ENCODE measurements at regions not wholly inside any gene's neighbourhood (a gene's known extent, or its start where the extent isn't known, plus 50 kb on each side); places are given as distances from the start of the nearest gene placed in this dataset.
"Not testable (repeated sequence)": the region's sequence is repeated elsewhere in the genome, so short reads cannot be mapped to it uniquely, and the experiment has no call there.

- no peak for DNase-seq
These were observed 612.7 kb downstream of the SLITRK6 start for GRCh38 chr13:85186356-85187045.

- DNase-seq: no peak
These were observed 624.9 kb downstream of the SLITRK6 start for GRCh38 chr13:85174291-85174690.

DNA sequence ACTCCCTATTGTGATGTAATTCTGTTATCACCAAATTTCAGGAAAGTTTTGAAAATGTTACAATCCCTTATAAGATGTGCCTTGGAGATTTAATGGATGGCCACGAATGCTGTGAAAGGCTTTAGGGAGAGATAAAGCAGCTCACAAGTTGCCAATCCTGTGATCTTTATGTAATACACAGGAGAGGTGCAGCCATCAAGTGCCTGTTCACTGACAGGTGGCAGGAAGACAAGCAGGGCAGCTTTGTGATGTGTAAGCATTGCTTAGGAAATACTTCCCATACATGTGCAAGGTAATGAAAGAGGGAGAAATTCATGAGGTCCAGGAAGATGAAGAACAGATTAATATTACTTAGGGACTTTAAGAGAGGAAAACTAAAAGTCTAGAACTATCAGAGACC lies 628.8 kb downstream of the SLITRK6 start:
- DNase-seq: no peak

DNA sequence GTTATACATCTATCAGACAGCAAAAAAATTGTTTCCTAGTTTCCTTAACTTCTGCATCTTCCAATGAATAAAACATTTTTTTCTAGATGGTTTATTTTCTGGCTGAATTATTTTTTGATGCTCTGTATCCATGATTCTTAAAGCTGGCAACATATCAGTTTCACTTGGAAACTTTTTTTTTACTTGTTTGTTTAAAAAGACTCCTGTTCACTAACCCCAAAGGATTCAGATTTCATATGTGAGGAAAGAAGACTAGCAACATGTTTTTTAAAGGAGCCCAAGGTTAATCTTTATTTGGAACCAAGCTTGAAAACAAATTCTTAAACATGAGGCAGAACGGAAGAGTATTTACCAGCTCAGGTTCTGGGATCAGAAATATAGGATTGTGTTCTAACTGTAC lies 632.3 kb downstream of the SLITRK6 start:
- DNase-seq: no peak

DNA sequence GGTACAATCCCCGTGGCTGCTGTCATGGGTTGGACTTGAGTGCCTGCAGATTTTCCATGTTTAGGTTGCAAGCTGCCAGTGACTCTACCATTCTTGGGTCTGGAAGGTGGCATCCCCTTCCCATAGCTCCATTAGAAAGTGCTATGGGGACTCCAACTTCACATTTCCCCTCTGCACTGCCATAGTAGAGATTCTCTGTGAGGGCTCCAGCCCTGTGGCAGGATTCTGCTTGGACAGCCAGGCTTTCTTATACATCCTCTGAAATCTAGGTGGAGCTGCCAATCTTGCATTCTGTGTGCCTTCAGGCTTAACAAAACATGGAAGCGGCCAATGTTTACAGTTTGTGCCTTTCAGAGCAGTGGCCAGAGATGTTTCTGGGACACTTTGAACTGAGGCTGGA lies 636.2 kb downstream of the SLITRK6 start:
- no peak for DNase-seq

DNA sequence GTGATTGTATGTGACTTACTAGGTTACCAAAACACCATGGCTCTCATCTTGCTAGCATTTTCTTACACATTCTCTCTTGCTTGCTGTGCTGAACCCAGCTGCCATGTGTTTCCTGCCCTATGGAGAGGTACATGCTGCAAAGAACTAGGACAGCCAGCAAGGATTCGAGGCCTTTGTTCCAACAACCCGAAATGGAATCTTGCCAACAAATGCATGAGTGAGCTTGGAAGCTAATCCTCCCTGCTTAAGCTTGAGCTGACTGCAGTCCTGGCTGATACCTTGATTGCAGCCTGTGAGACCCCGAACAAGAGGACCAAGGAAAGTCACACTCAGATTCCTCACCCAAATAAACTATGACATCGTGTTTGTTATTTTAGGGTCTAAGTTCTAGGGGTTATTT lies 651.2 kb downstream of the SLITRK6 start:
- DNase-seq: no peak

GRCh38 chr13:85142351-85142927 lies 656.8 kb downstream of the SLITRK6 start:
- no peak for DNase-seq

GRCh38 chr13:85141401-85141800 lies 657.8 kb downstream of the SLITRK6 start:
- no peak for DNase-seq

DNA sequence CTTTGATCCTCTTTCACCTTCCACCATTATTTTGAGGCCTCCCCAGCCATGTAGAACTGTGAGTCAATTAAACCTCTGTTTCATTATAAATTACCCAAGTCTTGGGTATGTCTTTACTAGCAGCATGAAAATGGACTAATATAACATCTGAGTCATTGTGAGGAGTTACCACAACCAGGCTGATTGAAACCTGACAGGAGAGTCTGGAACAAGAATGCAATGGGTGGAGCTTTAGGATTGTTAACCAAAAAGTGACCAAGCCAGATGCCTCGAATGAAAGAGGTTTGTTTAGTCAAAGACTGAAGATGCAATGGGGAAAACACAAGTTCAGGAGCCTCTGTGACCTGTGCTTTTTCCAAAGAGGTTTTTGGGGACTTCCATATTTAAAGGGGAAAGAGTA lies 659.0 kb downstream of the SLITRK6 start:
- DNase-seq: no peak

DNA sequence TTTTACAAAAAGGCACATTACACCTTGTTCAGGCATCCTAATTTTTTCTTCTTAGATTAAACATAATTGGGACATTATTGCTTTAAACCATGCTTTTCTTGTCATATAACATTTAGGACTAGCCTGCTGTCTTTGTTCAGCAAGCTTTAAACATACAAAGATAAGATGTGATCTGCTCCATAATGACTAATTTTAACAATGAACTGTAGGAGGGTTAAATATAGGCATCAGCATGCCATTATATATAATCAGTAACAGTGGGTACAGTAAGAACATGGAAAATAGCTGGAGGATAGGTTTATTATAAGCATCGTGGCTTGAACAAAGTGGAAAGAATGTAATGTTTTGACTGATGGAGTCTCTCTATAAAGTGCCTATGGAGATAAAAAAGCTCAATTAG lies 661.7 kb downstream of the SLITRK6 start:
- DNase-seq: no peak

- no peak for DNase-seq
These were observed 666.2 kb downstream of the SLITRK6 start for GRCh38 chr13:85132986-85133385.

GRCh38 chr13:85123501-85123900 lies 675.7 kb downstream of the SLITRK6 start:
- not testable (repeated sequence) for DNase-seq

- DNase-seq: no peak
These were observed 690.9 kb downstream of the SLITRK6 start for GRCh38 chr13:85108356-85108755.

DNA sequence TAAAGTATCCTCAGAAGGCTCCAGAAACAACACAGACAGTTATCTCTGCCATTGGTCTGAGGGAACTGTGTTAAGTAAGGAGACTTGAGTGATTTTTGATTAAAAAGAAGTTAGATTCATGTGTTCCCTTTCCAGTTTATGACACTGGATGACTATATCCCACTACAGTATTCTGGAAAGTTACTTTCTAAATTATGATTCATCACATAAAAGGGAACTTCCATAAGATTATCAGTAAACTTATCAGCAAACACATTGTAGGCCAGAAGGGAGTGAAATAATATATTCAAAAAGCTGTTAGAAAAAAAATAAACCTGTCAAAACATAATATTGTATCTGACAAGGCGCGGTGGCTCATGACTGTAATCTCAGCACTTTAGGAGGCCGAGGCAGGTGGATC lies 700.0 kb downstream of the SLITRK6 start:
- DNase-seq: no peak

DNA sequence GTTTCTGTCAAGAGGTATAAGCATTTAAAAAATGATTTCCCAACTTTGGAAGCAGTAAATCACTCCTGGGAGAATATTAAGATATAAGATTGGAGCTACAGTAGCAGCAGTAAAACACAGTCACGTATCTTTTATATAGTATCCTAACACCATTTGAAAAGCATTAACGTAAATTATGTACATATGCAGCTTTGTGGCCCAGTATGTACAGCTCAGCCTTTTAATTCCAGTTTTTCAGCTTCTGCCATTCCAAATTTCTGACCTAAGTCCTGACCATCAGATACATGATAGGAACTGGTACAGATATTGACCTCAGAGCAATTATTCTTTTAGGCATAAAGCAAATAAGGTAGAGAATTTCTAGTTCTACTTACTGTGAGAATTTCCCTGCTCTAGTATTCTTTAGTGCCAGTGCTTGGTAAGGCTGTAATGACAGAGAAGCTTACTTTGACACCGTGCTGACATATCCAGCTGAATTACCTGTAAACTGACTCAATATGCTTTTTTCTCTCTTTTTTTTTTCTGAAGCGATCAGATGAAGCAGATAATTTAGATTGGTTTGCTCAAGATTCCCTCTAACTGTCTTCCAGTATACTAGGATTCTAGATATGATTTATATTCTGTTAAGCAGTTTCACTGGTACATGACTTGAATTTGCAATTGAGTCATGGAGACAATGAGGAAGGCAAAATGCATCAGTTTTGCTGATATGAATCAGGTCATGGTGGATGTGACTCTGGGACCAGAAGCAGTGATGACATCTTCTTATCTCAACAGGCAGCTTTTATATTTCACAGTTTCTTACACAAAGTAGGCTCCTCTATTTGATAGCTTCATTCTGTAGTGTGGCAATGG lies 703.6 kb downstream of the SLITRK6 start:
- no peak for DNase-seq

GRCh38 chr13:85093808-85094207 lies 705.4 kb downstream of the SLITRK6 start:
- no peak for DNase-seq

DNA sequence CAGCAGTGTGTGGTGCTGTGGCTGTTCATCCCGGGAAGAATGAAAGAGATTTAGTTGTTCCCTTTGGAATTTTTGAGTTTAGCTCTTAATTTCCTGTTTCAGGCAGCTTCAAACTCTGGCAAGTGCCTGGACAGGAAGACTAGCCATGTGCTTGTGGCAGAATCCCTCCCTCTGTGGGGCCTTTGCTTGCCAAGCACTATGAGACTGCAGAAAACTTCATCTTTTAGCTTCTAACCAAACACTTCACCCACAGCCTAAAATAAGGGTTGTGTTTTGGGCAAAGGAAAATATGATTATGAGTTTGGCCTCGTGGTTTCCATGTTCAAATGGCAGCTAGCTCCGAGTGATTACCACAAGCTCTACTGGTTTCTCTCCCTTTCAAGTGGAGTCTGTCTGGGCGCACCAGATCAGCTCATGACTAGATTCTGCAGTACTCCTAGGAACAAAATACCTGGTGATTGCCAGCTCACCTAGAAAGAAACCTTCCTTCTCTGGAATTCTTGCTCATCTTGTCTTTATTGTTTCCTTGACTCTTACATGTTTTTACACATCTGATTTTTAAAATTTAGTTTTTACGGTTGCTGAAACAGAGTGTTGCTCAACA lies 707.5 kb downstream of the SLITRK6 start:
- DNase-seq: no peak

GRCh38 chr13:85089186-85089585 lies 710.0 kb downstream of the SLITRK6 start:
- DNase-seq: no peak

DNA sequence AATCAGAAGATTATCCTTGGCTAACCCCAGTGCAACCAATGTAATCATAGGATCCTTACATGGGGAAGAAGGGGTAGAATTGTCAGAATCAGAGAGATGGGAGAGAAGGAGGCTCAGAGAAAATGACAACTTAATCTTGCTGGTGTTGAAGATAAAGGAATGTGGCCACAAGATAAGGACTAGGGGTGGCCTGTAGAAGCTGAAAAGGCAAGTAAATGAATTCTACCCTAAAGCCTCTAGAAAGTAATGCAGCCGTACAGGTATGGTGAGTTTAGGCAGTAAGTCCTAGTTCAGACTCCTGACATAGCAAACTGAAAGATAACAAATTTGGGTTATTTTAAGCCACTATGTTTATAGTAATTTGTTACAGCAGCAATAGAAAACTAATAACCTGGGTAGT lies 718.5 kb downstream of the SLITRK6 start:
- DNase-seq: no peak

DNA sequence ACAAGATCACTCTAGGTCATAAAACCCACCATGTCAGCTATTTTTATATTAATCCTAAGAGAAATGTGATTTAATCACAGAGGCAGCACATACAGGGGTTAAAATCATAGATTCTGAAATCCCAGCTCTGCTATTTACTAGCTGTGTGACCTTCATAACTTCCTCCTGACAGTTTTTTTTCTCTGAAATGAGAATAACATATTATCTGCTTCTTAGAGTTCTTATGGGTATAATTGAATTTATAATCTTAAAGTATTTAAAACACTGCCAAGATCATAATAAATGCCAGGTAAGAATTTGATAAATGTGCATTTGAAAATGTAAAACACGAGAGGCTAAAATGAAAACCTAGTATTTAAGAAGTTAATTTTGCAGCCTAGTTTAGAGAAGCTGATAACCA lies 722.9 kb downstream of the SLITRK6 start:
- no peak for DNase-seq

DNA sequence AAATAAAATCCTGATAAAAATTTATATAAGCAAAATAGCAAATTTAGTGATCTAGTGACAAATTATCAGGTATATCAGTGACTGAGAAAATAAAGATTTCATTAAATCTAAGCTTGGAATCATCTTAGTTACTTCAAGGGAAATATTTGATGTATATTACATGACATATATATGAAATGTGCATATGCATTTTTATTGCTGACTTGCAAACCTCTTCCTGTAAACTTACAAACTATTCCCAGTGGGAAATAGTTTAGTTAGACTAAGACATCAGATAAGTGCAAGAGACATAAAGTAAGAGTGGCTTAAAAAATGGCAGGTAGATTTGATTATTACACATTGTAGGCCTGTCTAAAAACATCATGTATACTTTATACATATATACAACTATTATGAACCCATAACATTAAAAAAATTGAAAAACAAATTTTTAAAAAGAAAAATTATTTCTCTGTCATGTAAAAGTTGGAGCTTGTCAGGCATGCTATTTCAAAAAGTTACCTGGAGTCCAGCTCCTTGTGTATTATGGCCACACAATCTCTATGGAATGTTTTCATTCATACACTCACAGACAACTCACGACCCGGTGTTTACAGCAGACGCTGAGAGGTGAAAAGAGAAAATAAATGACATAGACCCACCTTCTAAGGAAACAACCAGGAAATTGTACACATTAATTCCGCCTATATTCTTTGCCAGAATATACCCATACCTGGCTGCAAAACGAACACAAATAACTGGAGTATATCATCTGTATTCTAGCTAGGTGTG lies 724.5 kb downstream of the SLITRK6 start:
- DNase-seq: no peak

DNA sequence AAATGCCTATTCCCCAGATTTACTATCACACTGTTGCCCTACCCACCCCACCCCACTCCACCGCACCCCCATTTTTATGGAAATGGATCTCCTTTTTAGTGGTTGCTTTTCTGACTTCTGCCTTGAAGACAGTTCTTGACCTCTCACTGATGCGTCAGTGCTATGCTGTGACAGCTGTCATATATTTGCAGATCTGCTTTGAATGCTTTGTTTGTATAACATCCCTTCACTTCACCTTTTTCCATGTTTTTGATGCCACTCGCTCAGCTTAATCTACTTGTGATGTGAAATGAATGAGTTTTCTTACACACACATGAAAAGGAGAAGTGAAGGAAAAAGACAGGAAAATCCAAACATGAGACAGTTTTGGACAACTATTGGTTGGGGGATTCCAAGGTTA lies 731.0 kb downstream of the SLITRK6 start:
- no peak for DNase-seq

GRCh38 chr13:85040215-85040614 lies 759.0 kb downstream of the SLITRK6 start:
- peak; percentile 96 for DNase-seq
